ENCODE measurements at regions not wholly inside any gene's neighbourhood (a gene's known extent, or its start where the extent isn't known, plus 50 kb on each side); places are given as distances from the start of the nearest gene placed in this dataset.

GRCh38 chr4:169859366-169860216, 101.8 kb upstream of the HPF1 start:
- TF ChIP-seq TAF1 (IDR thresholded peaks at IDR 0.05; ENCODE audit: low read depth) = no peak
- no peak for TF ChIP-seq CEBPB (IDR thresholded peaks at IDR 0.05)
- no peak for TF ChIP-seq USF1 (IDR thresholded peaks at IDR 0.05)
- TF ChIP-seq EP300 (IDR thresholded peaks at IDR 0.05; ENCODE audit: borderline replicate concordance) = no peak
- no peak for TF ChIP-seq TCF12 (IDR thresholded peaks at IDR 0.05; ENCODE audit: low read depth)
- no peak for TF ChIP-seq YY1 (IDR thresholded peaks at IDR 0.05; ENCODE audit: low read depth)
- no peak for TF ChIP-seq REST (IDR thresholded peaks at IDR 0.05; ENCODE audit: low read depth)
